Esophagus squamous epithelium (tissue), 4 donors: ENCODE measurements at regions not wholly inside any gene's neighbourhood (a gene's known extent, or its start where the extent isn't known, plus 50 kb on each side); places are given as distances from the start of the nearest gene placed in this dataset.

Experiments used
- POLR2A ChIP-seq, 4 donors: fragments of 450-650 bp; IDR thresholded peaks; one replicate each; pipeline ENCODE4 v1.6.1; 2017; ENCODE audit warnings: antibody characterized with exemption in 4 of 4, mild to moderate bottlenecking in 4 of 4, moderate library complexity in 3 of 4
- TF ChIP-seq, protein P1 (sequence below), 6 experiments: fragments of 450-650 bp in 4 of 6; fragments of 200-600 bp in 2 of 6; sonication (generic) in 2 of 6; IDR thresholded peaks; one replicate each; pipeline ENCODE4 v1.5.1; 2016 to 2019; ENCODE audit warnings: antibody characterized with exemption in 6 of 6, mild to moderate bottlenecking in 4 of 6, moderate library complexity in 4 of 6

GRCh38 chr4:185909972-185910371 lies 98.0 kb upstream of the SORBS2 start:
- TF ChIP-seq, protein P1, sequence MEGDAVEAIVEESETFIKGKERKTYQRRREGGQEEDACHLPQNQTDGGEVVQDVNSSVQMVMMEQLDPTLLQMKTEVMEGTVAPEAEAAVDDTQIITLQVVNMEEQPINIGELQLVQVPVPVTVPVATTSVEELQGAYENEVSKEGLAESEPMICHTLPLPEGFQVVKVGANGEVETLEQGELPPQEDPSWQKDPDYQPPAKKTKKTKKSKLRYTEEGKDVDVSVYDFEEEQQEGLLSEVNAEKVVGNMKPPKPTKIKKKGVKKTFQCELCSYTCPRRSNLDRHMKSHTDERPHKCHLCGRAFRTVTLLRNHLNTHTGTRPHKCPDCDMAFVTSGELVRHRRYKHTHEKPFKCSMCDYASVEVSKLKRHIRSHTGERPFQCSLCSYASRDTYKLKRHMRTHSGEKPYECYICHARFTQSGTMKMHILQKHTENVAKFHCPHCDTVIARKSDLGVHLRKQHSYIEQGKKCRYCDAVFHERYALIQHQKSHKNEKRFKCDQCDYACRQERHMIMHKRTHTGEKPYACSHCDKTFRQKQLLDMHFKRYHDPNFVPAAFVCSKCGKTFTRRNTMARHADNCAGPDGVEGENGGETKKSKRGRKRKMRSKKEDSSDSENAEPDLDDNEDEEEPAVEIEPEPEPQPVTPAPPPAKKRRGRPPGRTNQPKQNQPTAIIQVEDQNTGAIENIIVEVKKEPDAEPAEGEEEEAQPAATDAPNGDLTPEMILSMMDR (IDR thresholded peaks at IDR 0.05): no peak
- TF ChIP-seq POLR2A (IDR thresholded peaks at IDR 0.05): no peak
